GM12865 (cell line): ENCODE measurements at regions not wholly inside any gene's neighbourhood (a gene's known extent, or its start where the extent isn't known, plus 50 kb on each side); places are given as distances from the start of the nearest gene placed in this dataset.

ENCODE experiments used
- DNase-seq: peaks from one replicate; pipeline ENCODE4 v3.0.0; 2010; ENCODE audit warnings: low read depth
- H3K4me3 ChIP-seq: 2 replicates; pipeline ENCODE4 v1.5.1; 2011; ENCODE audit warnings: mild to moderate bottlenecking, low read depth, low read length, control low read depth
- TF ChIP-seq, protein P1 (sequence below): IDR thresholded peaks from 2 replicates; pipeline ENCODE4 v1.5.1; 2011; ENCODE audit warnings: low read length, control low read depth, low read depth, inconsistent platforms; ENCODE audit not compliant: insufficient read depth; ENCODE audit errors: missing control alignments

DNA sequence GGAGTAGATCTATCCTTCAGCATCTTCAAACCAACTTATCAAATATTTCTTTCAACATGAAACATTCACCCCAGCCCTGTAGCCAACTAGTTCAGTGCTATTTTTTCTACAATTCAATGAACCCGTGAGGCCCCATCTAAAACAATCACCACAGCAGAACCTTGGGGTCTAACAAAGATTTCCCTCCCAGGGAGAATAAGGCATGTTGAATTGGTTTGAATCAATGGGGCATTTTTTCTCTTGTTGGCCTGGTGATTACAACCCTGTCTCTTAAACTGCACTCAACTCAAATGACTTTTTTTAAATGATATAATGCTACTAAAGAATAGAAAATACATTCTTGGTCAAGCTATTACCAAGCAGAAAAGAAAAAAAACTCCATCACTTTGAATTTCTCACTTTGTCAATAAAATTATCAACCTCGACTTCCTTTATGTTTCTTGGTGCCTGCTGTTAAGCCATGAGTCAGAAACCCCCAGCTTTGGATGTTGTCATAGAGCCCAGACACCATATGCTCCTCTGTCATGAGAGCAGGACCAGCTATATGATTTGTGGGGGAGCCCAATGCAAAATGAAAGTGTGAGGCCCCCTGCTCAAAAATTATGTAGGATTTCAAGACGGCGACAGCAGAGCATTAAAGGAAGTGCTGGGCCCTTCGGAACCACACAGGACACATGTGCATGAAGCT, 282.4 kb downstream of the MEIS1 start:
- TF ChIP-seq, protein P1, sequence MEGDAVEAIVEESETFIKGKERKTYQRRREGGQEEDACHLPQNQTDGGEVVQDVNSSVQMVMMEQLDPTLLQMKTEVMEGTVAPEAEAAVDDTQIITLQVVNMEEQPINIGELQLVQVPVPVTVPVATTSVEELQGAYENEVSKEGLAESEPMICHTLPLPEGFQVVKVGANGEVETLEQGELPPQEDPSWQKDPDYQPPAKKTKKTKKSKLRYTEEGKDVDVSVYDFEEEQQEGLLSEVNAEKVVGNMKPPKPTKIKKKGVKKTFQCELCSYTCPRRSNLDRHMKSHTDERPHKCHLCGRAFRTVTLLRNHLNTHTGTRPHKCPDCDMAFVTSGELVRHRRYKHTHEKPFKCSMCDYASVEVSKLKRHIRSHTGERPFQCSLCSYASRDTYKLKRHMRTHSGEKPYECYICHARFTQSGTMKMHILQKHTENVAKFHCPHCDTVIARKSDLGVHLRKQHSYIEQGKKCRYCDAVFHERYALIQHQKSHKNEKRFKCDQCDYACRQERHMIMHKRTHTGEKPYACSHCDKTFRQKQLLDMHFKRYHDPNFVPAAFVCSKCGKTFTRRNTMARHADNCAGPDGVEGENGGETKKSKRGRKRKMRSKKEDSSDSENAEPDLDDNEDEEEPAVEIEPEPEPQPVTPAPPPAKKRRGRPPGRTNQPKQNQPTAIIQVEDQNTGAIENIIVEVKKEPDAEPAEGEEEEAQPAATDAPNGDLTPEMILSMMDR = no peak
- DNase-seq = no peak
- H3K4me3 ChIP-seq = no peak overlapping the region

DNA sequence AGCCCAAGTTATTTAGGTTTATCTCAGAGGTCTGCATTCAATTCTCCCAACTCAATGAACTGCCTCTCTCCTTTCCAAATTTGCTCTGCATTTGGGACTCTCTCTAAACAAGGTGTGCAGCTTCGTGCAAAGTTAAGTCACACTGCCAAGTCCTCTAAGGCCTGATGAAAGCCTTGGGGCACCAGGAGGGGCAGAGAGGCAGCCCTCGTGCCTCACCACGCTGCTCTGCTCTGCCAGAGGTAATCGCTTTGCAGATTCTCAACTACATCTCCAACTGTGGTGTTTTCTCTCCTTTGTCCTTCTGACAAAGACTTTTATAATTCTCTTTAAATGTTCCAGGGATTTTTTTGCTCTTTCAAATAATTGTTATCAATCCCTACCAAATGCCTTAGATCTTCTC, 283.0 kb downstream of the MEIS1 start:
- H3K4me3 ChIP-seq = no peak overlapping the region
- TF ChIP-seq, protein P1 = no peak
- no peak for DNase-seq

DNA sequence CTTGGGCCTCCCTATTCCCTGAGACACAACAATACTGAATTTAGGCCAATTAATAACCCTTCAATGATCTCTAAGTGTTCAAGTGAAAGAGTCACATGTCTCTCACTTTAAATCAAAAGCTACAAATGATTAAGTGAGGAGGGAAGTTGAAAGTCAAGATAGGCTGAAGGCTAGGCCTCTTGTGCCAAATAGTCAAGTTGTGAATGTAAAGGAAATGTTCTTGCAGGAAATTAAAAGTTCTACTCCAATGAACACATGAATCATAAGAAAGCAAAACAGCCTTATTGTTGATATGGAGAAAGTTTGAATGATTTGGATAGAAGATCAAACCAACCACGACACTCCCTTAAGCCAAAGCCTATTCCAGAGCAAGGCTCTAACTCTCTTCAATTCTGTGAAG, 286.9 kb downstream of the MEIS1 start:
- TF ChIP-seq, protein P1 = no peak

DNA sequence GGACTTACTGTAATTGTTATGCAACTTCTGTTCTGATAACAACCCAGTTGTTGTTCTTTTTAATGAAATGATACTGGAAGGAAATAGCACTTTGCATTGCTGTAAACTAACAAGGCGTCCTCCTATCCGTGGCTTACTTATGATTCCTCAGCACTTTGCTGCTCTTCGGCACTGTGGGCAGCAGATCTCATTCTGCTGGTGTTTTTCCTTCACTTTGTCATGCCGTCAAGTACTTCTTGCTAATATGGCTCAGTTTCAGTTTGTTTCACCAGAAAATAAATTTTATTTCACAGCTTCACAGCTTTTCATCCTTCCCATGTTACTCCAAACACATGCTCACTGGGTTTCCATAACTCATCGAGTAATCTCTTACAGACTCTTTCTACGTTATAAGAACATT, 289.3 kb downstream of the MEIS1 start:
- no peak for DNase-seq
- H3K4me3 ChIP-seq = no peak overlapping the region
- TF ChIP-seq, protein P1 = no peak

More for the DNA sequence above, 286.9 kb downstream of the MEIS1 start:
- no peak overlapping the region for H3K4me3 ChIP-seq
- DNase-seq = no peak

DNA sequence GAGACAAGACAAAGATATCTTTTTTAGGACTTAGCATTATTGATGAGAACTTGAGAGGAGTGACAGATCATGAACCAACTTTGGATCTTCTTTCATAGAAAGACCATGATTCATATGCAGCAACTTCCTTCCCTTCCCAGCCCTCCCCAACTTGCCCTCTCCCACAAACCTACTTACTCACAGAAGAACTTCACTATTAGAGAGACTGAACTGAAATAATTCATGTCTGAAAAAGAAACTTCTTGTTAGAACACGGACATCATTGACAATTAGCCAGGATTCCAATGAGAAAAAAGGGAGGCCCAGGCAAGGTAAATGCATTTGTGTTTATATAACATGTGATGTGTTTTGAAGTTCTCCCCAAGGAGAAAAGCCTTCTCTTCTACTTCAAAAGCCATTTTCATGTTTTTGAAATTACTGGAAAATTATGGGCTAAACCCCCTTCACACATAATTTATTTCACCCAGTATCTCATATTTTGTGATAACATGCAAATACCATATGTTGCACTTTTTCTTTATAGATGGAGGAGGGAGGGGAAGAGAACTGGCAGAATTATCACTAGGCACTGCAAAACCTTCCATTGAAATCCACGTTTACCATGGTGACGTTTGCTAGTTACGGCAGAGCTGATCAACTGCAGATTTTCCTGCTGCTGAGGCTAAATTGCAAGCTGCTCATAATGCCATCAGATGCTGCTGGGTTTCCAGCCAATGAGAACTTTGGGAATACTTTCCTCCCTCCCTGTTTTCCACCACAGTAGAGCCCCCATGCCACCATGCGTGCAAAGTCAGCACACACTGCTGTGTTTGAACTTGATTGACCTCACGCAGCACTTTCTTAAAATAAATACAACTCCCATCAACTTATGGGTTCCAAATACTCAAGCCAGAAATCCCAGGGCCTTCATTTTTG, 294.7 kb downstream of the MEIS1 start:
- DNase-seq = no peak
- TF ChIP-seq, protein P1 = no peak
- H3K4me3 ChIP-seq = no peak overlapping the region

DNA sequence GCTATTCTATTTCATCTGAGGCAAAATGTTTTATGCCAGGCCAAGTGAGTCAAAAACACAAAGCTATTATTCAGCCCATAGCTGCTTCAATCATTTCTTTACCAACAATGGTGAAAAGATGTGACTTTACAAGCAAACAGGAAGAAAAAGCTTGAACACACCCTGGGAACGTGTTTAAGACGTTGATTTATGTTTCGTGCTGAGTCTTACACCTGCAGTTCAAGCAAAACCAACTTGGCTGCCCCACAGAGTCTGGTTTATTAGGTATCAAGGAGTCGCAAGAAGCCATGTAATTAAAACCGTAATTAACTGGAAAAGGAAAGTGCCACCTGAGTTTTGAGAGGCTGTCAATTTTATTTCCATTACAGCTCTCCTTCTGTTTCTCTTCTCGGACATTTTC, 295.5 kb downstream of the MEIS1 start:
- no peak for DNase-seq
- H3K4me3 ChIP-seq = no peak overlapping the region
- TF ChIP-seq, protein P1 = no peak
